ENCODE measurements at regions not wholly inside any gene's neighbourhood (a gene's known extent, or its start where the extent isn't known, plus 50 kb on each side); places are given as distances from the start of the nearest gene placed in this dataset.

DNA sequence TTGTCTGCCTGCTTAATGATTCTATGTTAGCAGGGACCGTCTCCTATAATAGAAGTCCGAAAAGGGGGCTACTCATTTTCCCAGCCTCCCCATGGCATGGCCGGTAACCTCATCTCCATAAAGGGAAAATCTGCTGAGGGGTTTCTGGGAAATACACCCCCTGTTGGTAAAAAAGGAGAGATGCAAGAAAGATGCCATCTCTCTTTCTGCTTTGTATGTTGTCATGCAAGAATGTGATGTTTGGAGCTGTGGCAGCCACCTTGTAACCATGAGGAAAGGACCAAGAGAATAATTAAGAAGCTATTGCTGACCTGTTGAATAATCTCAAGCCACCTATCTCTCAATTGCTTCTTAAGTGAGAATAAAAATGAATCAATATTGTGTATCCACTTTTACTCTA, 94.8 kb upstream of the XYLT1 start:
- no peaks in the 10 kb centered on the region for H3K9me3 ChIP-seq (ENCODE audit: control insufficient read depth, insufficient read depth, low read depth, low read length)
- H3K36me3 ChIP-seq (ENCODE audit: control insufficient read depth in 2 of 2, insufficient read depth in 1 of 2, low read length in 2 of 2): no peaks in the 10 kb centered on the region
- no peak overlapping the region for H3K27ac ChIP-seq (ENCODE audit: extremely low read depth, low read depth, low read length)
- H3K4me3 ChIP-seq (ENCODE audit: low read depth, low read length): no peak overlapping the region
- TF ChIP-seq ZNF677 (tag by site-specific recombination; IDR thresholded peaks at IDR 0.05): no peak
- TF ChIP-seq, protein P1, sequence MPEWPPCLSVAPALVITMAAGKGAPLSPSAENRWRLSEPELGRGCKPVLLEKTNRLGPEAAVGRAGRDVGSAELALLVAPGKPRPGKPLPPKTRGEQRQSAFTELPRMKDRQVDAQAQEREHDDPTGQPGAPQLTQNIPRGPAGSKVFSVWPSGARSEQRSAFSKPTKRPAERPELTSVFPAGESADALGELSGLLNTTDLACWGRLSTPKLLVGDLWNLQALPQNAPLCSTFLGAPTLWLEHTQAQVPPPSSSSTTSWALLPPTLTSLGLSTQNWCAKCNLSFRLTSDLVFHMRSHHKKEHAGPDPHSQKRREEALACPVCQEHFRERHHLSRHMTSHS (tag by site-specific recombination; IDR thresholded peaks at IDR 0.05): no peak
- TF ChIP-seq ZNF777 (tag by site-specific recombination; IDR thresholded peaks at IDR 0.05; ENCODE audit: borderline replicate concordance): no peak
- no peak for TF ChIP-seq ZNF433 (tag by site-specific recombination; IDR thresholded peaks at IDR 0.05; ENCODE audit: low read depth)
- no peak for TF ChIP-seq ZNF629 (tag by site-specific recombination; IDR thresholded peaks at IDR 0.05)
- TF ChIP-seq KLF16 (tag by site-specific recombination; IDR thresholded peaks at IDR 0.05): no peak
- no peak for TF ChIP-seq ZNF24 (tag by site-specific recombination; IDR thresholded peaks at IDR 0.05)
- no peak for TF ChIP-seq HOXA7 (CRISPR knock-in tag; IDR thresholded peaks at IDR 0.05; ENCODE audit: borderline replicate concordance)
- TF ChIP-seq SCRT1 (tag by site-specific recombination; IDR thresholded peaks at IDR 0.05; ENCODE audit: borderline replicate concordance): no peak
- TF ChIP-seq, protein P2, sequence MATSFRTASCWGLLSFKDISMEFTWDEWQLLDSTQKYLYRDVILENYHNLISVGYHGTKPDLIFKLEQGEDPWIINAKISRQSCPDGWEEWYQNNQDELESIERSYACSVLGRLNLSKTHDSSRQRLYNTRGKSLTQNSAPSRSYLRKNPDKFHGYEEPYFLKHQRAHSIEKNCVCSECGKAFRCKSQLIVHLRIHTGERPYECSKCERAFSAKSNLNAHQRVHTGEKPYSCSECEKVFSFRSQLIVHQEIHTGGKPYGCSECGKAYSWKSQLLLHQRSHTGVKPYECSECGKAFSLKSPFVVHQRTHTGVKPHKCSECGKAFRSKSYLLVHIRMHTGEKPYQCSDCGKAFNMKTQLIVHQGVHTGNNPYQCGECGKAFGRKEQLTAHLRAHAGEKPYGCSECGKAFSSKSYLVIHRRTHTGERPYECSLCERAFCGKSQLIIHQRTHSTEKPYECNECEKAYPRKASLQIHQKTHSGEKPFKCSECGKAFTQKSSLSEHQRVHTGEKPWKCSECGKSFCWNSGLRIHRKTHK (tag by site-specific recombination; IDR thresholded peaks at IDR 0.05): no peak
- TF ChIP-seq FEZF1 (tag by site-specific recombination; IDR thresholded peaks at IDR 0.05): no peak
- TF ChIP-seq SALL2 (tag by site-specific recombination; IDR thresholded peaks at IDR 0.05; ENCODE audit: borderline replicate concordance): no peak
- TF ChIP-seq, protein P3, sequence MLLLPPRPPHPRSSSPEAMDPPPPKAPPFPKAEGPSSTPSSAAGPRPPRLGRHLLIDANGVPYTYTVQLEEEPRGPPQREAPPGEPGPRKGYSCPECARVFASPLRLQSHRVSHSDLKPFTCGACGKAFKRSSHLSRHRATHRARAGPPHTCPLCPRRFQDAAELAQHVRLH (tag by site-specific recombination; IDR thresholded peaks at IDR 0.05): no peak
- TF ChIP-seq ZNF548 (tag by site-specific recombination; IDR thresholded peaks at IDR 0.05): no peak
- no peak for TF ChIP-seq ZNF837 (tag by site-specific recombination; IDR thresholded peaks at IDR 0.05)
- no peak for TF ChIP-seq ZNF76 (tag by site-specific recombination; IDR thresholded peaks at IDR 0.05; ENCODE audit: borderline replicate concordance, low read depth)
- no peak for TF ChIP-seq ZNF426 (tag by site-specific recombination; IDR thresholded peaks at IDR 0.05)
- TF ChIP-seq, protein P4, sequence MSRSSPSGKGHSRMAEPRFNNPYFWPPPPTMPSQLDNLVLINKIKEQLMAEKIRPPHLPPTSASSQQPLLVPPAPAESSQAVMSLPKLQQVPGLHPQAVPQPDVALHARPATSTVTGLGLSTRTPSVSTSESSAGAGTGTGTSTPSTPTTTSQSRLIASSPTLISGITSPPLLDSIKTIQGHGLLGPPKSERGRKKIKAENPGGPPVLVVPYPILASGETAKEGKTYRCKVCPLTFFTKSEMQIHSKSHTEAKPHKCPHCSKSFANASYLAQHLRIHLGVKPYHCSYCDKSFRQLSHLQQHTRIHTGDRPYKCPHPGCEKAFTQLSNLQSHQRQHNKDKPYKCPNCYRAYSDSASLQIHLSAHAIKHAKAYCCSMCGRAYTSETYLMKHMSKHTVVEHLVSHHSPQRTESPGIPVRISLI (tag by site-specific recombination; IDR thresholded peaks at IDR 0.05): no peak
- CTCF ChIA-PET: no interaction called here
- no peaks in the 10 kb centered on the region for H3K4me1 ChIP-seq (ENCODE audit: control insufficient read depth, insufficient read depth, low read length)
- POLR2A ChIA-PET: no interaction called here

DNA sequence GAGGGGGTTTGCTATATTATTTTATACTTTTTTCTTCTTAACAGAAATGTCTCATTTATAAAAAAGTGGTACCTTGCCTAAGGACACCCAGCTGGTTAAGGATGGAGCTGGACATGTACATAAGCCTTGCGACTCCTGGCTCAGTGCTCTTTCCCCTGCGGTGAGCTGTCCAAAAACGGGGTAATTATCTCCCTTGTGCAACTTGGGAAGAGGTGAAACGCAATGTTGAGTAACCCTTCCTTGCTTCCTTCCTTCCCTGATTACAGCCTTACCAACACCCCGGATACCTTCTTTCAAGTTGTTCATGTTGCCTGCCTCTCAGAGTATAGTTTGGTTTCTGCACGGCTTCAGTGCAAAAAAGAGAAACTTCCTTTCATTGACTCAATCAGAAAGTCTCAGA, 94.1 kb upstream of the XYLT1 start:
- no peak overlapping the region for H3K4me3 ChIP-seq (ENCODE audit: low read depth, low read length)
- H3K9me3 ChIP-seq (ENCODE audit: control insufficient read depth, insufficient read depth, low read depth, low read length): no peaks in the 10 kb centered on the region
- H3K36me3 ChIP-seq (ENCODE audit: control insufficient read depth in 2 of 2, insufficient read depth in 1 of 2, low read length in 2 of 2): no peaks in the 10 kb centered on the region
- no peak overlapping the region for H3K27ac ChIP-seq (ENCODE audit: extremely low read depth, low read depth, low read length)
- H3K4me1 ChIP-seq (ENCODE audit: control insufficient read depth, insufficient read depth, low read length): no peaks in the 10 kb centered on the region
- CTCF ChIA-PET: no interaction called here
- POLR2A ChIA-PET: no interaction called here
- TF ChIP-seq, protein P5, sequence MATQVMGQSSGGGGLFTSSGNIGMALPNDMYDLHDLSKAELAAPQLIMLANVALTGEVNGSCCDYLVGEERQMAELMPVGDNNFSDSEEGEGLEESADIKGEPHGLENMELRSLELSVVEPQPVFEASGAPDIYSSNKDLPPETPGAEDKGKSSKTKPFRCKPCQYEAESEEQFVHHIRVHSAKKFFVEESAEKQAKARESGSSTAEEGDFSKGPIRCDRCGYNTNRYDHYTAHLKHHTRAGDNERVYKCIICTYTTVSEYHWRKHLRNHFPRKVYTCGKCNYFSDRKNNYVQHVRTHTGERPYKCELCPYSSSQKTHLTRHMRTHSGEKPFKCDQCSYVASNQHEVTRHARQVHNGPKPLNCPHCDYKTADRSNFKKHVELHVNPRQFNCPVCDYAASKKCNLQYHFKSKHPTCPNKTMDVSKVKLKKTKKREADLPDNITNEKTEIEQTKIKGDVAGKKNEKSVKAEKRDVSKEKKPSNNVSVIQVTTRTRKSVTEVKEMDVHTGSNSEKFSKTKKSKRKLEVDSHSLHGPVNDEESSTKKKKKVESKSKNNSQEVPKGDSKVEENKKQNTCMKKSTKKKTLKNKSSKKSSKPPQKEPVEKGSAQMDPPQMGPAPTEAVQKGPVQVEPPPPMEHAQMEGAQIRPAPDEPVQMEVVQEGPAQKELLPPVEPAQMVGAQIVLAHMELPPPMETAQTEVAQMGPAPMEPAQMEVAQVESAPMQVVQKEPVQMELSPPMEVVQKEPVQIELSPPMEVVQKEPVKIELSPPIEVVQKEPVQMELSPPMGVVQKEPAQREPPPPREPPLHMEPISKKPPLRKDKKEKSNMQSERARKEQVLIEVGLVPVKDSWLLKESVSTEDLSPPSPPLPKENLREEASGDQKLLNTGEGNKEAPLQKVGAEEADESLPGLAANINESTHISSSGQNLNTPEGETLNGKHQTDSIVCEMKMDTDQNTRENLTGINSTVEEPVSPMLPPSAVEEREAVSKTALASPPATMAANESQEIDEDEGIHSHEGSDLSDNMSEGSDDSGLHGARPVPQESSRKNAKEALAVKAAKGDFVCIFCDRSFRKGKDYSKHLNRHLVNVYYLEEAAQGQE (tag by site-specific recombination; IDR thresholded peaks at IDR 0.05): no peak
- no peak for TF ChIP-seq ZNF404 (tag by site-specific recombination; IDR thresholded peaks at IDR 0.05)
- TF ChIP-seq KLF10 (tag by site-specific recombination; IDR thresholded peaks at IDR 0.05): no peak
- TF ChIP-seq SCRT1 (tag by site-specific recombination; IDR thresholded peaks at IDR 0.05; ENCODE audit: borderline replicate concordance): no peak
- TF ChIP-seq, protein P6, sequence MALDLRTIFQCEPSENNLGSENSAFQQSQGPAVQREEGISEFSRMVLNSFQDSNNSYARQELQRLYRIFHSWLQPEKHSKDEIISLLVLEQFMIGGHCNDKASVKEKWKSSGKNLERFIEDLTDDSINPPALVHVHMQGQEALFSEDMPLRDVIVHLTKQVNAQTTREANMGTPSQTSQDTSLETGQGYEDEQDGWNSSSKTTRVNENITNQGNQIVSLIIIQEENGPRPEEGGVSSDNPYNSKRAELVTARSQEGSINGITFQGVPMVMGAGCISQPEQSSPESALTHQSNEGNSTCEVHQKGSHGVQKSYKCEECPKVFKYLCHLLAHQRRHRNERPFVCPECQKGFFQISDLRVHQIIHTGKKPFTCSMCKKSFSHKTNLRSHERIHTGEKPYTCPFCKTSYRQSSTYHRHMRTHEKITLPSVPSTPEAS (tag by site-specific recombination; IDR thresholded peaks at IDR 0.05): no peak
- TF ChIP-seq ZNF324 (tag by site-specific recombination; IDR thresholded peaks at IDR 0.05): no peak
- TF ChIP-seq, protein P7, sequence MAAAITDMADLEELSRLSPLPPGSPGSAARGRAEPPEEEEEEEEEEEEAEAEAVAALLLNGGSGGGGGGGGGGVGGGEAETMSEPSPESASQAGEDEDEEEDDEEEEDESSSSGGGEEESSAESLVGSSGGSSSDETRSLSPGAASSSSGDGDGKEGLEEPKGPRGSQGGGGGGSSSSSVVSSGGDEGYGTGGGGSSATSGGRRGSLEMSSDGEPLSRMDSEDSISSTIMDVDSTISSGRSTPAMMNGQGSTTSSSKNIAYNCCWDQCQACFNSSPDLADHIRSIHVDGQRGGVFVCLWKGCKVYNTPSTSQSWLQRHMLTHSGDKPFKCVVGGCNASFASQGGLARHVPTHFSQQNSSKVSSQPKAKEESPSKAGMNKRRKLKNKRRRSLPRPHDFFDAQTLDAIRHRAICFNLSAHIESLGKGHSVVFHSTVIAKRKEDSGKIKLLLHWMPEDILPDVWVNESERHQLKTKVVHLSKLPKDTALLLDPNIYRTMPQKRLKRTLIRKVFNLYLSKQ (tag by site-specific recombination; IDR thresholded peaks at IDR 0.05; ENCODE audit: borderline replicate concordance): no peak
- no peak for TF ChIP-seq ZNF133 (tag by site-specific recombination; IDR thresholded peaks at IDR 0.05)
- no peak for TF ChIP-seq KLF7 (tag by site-specific recombination; IDR thresholded peaks at IDR 0.05; ENCODE audit: borderline replicate concordance)
- TF ChIP-seq ZFP69B (tag by site-specific recombination; IDR thresholded peaks at IDR 0.05): no peak
- no peak for TF ChIP-seq HOXA7 (CRISPR knock-in tag; IDR thresholded peaks at IDR 0.05; ENCODE audit: borderline replicate concordance)
